Stimulated activated CD4-positive, alpha-beta T cell treated with anti-CD3 and anti-CD28 coated beads, Interleukin-15, amount 100 ng/mL, for 24 hours (primary cell): ENCODE measurements at regions not wholly inside any gene's neighbourhood (a gene's known extent, or its start where the extent isn't known, plus 50 kb on each side); places are given as distances from the start of the nearest gene placed in this dataset.
A peak's percentile ranks its signal among the peaks of the same experiment; 100 is the strongest.
"Not testable (repeated sequence)": the region's sequence is repeated elsewhere in the genome, so short reads cannot be mapped to it uniquely, and the experiment has no call there.

Source experiments
- DNase-seq: peaks from one replicate; pipeline ENCODE4 v3.0.0-alpha.2; 2020

DNA sequence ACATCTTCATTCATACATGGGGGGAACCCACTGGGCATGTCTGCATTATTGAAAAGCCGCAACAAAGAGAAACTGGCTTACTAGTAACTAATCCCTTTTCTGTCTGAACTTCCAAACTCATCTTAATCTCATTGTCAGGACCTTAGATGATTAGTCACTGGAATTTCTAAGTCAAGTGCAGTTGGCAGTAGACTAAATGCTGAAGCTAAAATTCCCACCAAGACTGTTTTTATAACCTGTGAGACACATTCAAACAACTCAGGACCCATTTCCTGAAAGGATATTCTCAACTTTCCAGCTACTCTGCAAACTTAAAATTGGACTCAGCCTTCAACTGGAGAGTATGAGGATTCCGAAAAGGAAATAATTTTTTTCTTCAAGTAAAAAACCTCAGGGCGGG, 94.8 kb upstream of the SCAF8 start:
- no peak for DNase-seq

DNA sequence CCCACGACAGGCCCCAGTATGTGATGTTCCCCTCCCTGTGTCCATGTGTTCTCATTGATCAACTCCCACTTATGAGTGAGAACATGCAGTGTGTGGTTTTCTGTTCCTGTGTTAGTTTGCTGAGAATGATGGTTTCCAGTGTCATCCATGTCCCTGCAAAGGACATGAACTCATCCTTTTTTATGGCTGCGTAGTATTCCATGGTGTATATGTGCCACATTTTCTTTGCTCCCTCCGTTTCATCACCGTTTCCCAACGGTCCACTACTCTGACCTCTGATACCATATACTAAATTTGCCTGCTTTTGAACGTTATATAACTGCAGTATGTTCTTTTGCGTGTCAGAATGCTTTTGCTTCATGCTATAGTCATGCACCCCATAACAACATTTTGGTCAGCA, 94.0 kb upstream of the SCAF8 start:
- not testable (repeated sequence) for DNase-seq

DNA sequence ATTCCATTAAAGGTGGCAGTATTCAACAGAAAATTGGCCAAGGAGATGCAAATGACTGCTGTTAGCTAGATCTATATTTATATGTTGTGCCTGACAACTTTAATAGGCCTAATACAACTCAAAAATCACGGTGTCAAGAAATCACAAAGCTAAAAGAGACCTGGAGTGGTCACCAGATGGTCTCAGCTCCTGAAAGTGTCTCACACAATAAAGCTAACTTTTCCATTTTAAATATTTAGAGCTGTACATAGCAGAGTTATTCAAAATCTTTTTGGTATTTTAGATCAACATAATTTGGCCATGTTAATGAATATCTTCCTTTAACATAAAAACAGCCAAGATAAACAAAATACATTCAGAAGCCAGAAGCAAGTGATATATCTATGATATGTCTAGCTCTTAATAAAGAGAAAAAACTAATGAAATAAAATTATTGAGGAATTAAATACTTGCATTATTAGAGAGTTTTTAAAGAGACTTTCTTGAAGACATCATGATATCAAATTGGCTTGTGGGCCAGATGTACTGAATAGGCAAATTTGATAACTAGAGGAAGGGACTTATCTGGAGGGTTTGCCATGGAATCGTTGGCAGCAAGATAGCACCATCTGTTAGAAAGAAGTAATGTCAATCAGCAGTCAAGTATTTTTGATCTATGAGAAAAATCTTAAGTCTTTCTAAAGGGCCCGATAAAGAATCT, 84.9 kb upstream of the SCAF8 start:
- DNase-seq: no peak

DNA sequence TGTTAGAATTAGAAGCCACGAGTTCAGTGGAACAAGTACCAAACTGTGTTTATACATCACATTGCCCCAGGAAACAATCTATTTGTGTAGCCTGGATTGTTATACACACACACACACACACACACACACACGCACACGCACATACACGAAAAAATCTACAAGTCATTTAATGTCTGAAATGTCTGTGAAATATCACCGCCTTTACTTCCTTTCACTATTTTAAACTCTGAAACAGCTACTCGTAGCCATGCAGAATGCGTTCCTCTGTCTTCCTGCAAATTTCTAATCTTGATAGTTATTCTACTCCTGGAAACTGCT, 84.4 kb upstream of the SCAF8 start:
- no peak for DNase-seq

DNA sequence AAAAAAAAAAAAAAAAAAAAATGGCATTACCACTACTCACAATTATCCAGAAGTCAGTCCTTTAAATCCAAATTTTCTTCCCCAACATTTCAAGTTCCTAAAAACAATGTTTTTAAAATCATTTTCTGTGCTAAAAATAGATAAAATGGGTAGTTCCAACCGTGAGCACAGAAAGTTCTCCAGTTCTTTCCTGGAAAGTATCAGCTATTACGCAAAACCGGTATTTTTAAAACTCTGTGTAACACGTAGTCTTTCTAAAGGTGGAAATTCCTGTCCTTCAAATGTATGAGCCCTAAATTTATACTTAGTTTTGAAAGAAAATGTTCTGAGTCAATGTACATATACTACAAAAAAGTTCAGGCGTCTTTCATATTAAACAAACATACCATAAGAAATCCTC, 83.5 kb upstream of the SCAF8 start:
- DNase-seq: no peak

DNA sequence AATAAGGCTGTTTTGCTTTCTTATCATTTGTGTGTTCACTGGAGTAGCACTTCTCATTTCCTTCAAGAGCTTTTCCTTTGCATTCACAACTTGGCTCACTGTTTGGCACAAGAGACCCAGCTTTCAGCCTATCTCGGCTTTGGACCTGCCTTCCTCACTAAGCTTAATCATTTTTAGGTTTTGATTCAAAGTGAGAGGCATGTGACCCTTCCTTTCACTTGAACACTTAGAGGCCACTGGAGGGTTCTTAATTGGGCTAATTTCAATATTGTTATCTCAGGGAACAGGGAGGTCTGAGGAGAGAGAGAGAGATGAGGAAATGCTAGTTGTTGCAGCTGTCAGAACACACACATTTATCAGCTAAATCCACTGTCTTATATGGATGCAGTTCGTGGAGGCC, 82.9 kb upstream of the SCAF8 start:
- DNase-seq: no peak

DNA sequence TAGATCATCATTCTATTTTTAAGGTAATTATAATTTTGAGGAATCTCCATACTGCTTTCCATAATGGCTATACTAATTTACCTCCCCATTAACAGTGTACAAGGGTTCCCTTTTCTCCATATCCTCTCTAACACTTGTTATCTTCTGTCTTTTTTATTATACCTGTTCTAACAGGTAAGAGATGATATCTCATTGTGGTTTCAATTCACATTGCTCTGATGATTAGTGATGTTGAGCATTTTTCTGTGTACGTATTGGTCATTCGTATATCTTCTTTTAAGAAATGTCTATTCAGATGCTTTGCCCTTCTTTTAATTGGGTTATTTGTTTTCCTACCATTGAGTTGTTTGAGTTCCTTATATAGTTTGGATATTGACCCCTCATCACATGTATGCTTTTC, 81.6 kb upstream of the SCAF8 start:
- DNase-seq: no peak

DNA sequence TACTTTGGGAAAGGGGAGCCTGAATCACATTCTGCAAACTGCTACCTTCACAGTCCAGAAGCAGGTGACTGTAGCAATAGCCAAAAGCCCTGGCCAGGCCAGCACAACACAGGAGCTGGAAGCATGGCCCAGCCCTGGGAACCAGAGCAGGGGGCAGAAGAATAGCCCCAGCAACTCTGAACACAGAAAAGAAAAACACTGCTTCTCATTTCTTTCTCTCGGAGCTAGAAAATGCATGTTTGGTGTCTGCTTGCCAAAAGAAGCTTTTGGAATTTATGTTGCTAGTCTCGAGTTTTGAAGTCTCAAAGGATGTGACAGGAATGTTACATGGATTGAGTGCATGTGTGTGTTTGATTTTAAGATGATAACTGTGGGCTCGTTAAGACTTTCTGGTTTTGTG, 79.8 kb upstream of the SCAF8 start:
- DNase-seq: no peak

DNA sequence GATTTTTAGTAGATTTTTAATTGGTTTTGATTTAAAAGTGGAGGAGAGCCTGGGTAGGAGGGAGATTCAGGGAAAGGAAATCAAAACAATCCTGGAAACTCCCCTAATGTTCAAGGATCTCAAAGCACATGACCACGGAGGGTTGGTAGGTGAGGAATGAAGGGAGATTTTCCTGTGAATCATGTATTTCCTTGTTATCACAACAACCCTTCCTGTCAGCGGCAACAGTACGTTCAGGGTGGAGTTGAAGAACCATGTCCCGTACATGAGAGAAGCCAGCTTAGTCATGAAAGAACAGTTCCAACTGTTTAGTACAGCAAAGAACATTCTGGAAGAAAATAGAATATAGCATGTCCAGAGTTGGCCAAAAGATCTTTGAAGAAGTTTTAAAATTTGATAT, 79.4 kb upstream of the SCAF8 start:
- no peak for DNase-seq

DNA sequence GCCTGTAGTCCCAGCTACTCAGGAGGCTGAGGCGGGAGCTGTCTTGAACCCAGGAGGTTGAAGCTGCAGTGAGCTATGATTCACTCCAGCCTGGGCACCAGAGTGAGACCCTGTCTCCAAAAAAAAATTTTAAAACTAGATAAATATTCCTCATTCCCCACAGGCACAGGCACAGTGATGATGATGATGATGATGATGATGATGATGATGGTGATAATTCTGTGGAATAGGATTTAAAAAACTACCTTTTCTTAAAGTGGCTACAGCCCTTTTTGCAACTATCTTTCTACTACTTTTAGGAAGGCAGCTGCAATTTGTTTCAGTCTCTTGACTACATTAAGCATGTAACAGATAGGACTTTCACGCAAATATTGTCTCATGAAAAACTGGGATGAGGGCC, 76.6 kb upstream of the SCAF8 start:
- no peak for DNase-seq

DNA sequence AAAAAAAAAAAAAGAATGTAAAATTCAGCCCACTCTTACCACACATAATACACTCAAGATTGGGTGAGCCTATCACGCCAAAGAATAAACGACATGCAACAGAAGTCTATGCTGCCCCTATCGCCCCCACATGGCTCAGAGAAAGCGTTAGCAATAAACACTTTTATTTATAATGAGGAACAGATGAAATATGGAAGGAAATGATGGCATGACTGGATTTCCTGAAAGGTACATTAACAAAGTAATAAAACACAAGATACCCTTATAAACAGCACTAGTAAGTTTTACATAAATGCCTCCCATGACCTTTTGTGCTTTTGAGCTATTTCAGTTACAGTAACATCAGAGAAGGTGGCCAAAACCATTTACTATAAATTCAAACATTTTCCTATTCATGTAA, 71.4 kb upstream of the SCAF8 start:
- no peak for DNase-seq

DNA sequence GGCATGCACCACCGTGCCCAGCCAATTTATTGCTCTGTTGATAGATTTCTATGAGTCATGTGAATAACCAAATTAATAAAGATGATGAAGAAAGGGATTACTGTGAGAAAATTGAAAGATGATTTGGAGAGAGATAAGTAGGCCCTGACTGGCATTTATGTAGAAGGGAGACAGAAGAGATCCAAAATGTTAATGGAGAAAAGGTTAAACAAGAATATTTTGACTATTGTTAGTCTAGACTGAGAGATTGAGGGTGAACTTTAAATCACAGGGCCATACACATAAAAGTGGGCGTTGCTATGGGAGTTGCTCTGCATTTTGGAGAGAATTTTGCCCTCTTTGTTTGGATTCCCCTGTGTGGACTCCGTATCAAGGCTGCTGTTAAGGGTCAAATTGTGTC, 68.9 kb upstream of the SCAF8 start:
- no peak for DNase-seq

DNA sequence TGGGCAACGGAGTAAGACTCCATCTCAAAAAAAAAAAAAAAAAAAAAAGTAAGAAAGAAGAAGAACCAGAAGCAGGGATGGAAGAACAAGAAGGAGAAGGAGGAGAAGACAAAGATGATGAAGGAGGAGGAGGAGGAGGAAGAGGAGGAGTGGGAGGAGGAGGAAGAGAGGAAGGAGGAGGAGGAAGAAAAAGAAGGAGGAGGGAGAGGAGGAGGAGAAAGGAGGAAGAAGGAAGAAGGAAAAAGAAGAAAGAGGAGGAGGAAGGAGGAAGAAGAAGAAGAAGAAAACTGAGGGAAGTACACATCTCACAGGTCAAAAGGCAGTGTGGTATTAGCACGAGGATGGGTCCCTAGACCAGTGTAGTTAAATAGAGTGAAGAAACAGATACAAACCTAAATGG, 65.1 kb upstream of the SCAF8 start:
- no peak for DNase-seq

DNA sequence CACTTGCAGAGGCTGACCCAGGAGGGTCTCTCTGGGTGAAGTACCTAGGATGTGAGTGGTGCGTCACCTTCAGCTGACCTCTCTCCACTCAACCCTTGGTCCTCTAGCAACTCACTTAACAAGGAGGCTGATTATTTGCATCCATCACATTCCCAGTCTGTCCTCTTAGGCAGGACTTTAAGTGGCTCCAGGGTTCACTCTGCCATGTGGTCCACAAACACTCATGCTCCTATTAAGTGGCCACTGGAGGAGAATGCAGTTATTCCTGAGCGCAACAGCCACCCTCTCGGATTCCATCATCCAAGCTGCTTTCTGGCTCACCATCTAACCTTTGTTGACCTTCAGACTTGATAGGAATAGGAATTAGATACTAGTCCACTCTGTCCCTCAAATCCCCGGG, 61.1 kb upstream of the SCAF8 start:
- DNase-seq: no peak

DNA sequence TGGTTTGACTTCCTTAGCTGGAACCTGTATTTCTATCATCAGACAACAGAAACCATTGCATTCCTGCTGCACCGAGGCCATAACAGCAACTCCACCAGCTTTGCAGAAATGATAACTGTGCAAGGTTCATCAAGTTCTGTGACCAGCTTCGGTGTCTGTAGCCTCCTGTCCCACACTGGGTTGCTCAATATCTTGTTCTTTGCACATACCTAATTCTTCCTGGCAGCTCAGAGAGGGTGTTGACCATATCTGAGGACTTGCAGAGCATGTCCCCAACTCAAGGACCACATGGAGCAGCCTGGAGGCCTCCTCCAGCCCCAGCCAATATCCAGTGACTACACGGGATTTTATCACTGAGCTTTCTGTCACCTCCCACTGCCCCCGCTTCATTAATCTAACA, 59.3 kb upstream of the SCAF8 start:
- no peak for DNase-seq

DNA sequence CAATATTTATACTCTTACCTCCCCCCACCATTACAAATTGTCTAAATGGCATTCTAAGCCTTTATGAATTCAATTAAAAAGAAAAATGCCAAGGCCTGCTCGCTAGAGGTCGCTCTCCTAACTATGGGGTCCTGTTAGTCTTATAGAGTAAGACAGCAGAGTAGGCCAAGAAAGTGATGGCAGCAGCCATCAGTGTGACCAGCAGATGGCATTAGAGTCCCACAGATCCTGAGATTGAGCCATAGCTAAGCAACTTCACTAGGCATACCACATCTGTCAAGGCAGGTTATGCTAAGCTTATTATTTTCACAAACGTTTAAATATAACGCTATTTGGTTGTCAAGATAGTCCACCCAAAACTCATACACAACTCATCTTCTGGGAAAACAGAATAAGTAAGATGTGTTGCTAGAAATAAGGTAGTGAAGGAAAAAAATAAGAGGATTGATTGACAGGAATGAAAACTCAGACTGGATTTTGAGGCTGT, 57.6 kb upstream of the SCAF8 start:
- DNase-seq: peak; percentile 90

DNA sequence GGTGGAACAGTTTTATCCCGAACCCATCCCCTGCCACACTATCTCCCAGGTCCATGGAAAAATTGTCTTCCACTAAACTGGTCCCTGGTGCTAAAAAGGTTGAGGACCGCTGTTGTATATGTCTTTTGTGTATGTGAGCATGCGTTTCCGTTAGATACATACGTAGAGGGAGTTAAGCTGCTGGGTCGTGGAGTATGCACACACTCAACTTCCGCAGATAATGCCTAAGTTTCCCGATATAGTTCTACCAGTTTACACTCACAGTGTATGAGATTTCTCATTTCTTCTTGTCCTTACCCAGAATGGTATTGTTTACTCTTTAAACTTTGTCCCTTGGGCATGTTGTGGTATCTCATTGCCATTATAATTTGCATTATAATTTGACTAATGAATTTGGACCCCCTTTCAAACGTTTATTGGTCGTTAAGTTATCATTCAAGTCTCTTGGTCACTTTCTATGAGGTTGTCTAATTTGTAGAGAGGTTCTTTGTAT, 50.5 kb upstream of the SCAF8 start:
- DNase-seq: no peak
